Upper lobe of left lung (tissue), 6 donors: ENCODE measurements at regions not wholly inside any gene's neighbourhood (a gene's known extent, or its start where the extent isn't known, plus 50 kb on each side); places are given as distances from the start of the nearest gene placed in this dataset.
"Not testable (repeated sequence)": the region's sequence is repeated elsewhere in the genome, so short reads cannot be mapped to it uniquely, and the experiment has no call there.

Experiments
- ATAC-seq, 2 donors: fragments of 200-7000 bp; cut with Tn5 transposase; one replicate each; pipeline ENCODE4 v1.9.1; 2022; ENCODE audit warnings: mild to moderate bottlenecking in 2 of 2, moderate library complexity in 2 of 2; ENCODE audit not compliant: low FRiP score in 2 of 2
- DNase-seq, 2 donors: peaks; one replicate each; pipeline ENCODE4 v3.0.0-alpha.2; 2019 to 2020
- H3K27ac ChIP-seq, 4 donors: fragments of 200-600 bp; sonication (generic); one replicate each; pipeline ENCODE4 v1.5.1; 2016 to 2019
- H3K27me3 ChIP-seq, 4 donors: fragments of 200-600 bp; sonication (generic); one replicate each; pipeline ENCODE4 v1.5.1; 2017 to 2019
- H3K36me3 ChIP-seq, 4 donors: fragments of 200-600 bp; sonication (generic); one replicate each; pipeline ENCODE4 v1.5.1; 2016 to 2019
- H3K4me1 ChIP-seq, 4 donors: fragments of 200-600 bp; sonication (generic); one replicate each; pipeline ENCODE4 v1.5.1; 2018 to 2019
- H3K4me3 ChIP-seq, 4 donors: fragments of 200-600 bp; sonication (generic); one replicate each; pipeline ENCODE4 v1.5.1; 2017 to 2019; ENCODE audit warnings: mild to moderate bottlenecking in 2 of 4, moderate library complexity in 1 of 4
- H3K9me3 ChIP-seq, 4 donors: fragments of 200-600 bp; sonication (generic); one replicate each; pipeline ENCODE4 v1.5.1; 2018 to 2019
- EP300 ChIP-seq, 4 donors: sonication (generic); formaldehyde crosslinking; IDR thresholded peaks; one replicate each; pipeline ENCODE4 v1.5.1; 2017; ENCODE audit warnings: antibody characterized with exemption in 4 of 4, control low read depth in 2 of 4
- POLR2A ChIP-seq, 4 donors: fragments of 450-650 bp; IDR thresholded peaks; one replicate each; pipeline ENCODE4 v1.5.1; 2016 to 2017; ENCODE audit warnings: antibody characterized with exemption in 4 of 4, mild to moderate bottlenecking in 2 of 4
- POLR2AphosphoS5 ChIP-seq, 2 donors: sonication (generic); formaldehyde crosslinking; IDR thresholded peaks; one replicate each; pipeline ENCODE4 v1.5.1; 2017; ENCODE audit warnings: antibody characterized with exemption in 2 of 2
- WGBS, 2 donors: methylation state at CpG; one replicate each; pipeline ENCODE4 v1.1.5; 2017 to 2018; 5-methylcytosine and 5-hydroxymethylcytosine counted together
- TF ChIP-seq, protein P1 (sequence below), 6 experiments: fragments of 450-650 bp in 4 of 6; fragments of 200-600 bp in 2 of 6; sonication (generic) in 2 of 6; IDR thresholded peaks; one replicate each; pipeline ENCODE4 v1.5.1; 2016 to 2019; ENCODE audit warnings: antibody characterized with exemption in 6 of 6
- donor health status: DM: no; HTN: no; CAD: no; lungs with moderate emphysema.
- donor health status: DM: no; HTN: yes; CAD: no; lungs with severe emphysema.

DNA sequence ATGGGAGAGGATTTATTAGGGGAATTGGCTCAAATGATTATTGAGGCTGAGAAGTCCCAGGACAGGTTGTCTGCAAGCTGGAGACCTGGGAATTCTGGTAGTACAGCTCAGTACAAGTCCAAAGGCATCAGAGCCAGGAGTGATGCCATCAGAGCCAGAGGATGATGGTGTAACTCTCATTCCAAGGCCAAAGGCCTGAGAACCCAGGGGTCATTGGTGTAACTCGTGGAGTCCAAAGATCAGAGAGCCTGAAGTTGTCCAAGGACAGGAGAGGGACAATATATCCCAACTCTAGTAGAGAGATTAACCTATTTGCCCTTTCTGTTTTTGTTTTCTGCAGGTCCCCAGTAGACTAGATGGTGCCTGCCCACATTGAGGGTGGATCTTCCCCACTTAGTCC lies 134.3 kb downstream of the MAP3K21 start:
- Histone ChIP-seq H3K27me3 (no peaks in the 10 kb centered on the region), H3K36me3 (no peaks in the 10 kb centered on the region), H3K27ac (no peak overlapping the region), H3K9me3 (no peaks in the 10 kb centered on the region), H3K4me1 (no peaks in the 10 kb centered on the region), H3K4me3 (no peak overlapping the region)
- no peak for TF ChIP-seq EP300 (IDR thresholded peaks at IDR 0.05)
- no peak for TF ChIP-seq POLR2A (IDR thresholded peaks at IDR 0.05)
- TF ChIP-seq POLR2AphosphoS5 (IDR thresholded peaks at IDR 0.05), result no peak
- WGBS, 2 donors, result 38 to 72% methylated on average over 1 of the region's 1 CpG
- DNase-seq (no peak), ATAC-seq (no peak)

DNA sequence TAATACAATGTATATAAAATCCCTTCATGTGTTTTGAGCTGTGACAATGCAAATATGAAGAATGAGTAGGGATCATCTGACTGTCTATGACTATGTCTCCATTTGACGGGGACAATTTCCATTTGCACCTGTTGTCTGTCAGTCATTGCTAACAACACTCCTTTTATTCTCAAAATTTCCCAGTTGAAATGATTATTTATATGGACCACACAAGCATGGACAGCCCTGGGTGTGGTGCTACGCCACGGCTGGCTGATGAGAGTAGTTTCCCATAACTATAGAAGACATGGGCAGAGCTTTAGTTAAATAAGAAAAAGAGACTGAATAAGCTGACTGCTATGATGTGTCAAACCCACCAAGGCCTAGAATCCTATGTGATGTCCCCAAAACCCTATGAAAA lies 135.8 kb downstream of the MAP3K21 start:
- Histone ChIP-seq H3K4me1 (no peaks in the 10 kb centered on the region), H3K4me3 (no peak overlapping the region), H3K27me3 (no peaks in the 10 kb centered on the region), H3K27ac (no peak overlapping the region), H3K9me3 (no peaks in the 10 kb centered on the region), H3K36me3 (no peaks in the 10 kb centered on the region)
- DNase-seq, result no peak
- 83 to 90% methylated on average over 3 of the region's 3 CpGs for WGBS, 2 donors
- ATAC-seq, result no peak
- no peak for TF ChIP-seq EP300 (IDR thresholded peaks at IDR 0.05)
- TF ChIP-seq POLR2AphosphoS5 (IDR thresholded peaks at IDR 0.05), result no peak
- TF ChIP-seq POLR2A (IDR thresholded peaks at IDR 0.05), result no peak
- TF ChIP-seq, protein P1, sequence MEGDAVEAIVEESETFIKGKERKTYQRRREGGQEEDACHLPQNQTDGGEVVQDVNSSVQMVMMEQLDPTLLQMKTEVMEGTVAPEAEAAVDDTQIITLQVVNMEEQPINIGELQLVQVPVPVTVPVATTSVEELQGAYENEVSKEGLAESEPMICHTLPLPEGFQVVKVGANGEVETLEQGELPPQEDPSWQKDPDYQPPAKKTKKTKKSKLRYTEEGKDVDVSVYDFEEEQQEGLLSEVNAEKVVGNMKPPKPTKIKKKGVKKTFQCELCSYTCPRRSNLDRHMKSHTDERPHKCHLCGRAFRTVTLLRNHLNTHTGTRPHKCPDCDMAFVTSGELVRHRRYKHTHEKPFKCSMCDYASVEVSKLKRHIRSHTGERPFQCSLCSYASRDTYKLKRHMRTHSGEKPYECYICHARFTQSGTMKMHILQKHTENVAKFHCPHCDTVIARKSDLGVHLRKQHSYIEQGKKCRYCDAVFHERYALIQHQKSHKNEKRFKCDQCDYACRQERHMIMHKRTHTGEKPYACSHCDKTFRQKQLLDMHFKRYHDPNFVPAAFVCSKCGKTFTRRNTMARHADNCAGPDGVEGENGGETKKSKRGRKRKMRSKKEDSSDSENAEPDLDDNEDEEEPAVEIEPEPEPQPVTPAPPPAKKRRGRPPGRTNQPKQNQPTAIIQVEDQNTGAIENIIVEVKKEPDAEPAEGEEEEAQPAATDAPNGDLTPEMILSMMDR (IDR thresholded peaks at IDR 0.05), result no peak

DNA sequence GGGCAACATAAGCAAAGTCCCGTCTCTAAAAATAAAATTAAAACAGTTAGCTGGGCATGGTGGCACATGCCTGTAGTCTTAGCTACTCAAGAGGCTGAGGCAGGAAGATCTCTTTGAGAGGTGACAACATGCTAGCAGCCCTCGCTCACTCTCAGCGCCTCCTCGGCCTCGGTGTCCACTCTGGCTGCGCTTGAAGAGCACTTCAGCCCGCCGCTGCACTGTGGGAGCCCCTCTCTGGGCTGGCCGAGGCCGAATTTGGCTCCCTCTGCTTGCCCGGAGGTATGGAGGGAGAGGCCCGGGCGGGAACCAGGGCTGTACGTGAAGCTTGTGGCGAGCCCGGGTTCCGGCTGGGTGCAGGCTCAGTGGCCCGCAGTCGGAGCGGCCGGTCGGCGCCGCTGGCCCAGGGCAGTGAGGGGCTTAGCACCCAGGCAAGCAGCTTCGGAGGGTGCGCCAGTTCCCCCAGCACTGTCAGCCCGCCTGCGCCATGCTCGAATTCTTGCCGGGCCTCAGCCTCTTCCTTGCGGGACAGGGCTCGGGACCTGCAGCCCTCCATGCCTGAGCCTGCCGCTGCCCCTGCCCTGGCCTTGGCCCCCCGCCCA lies 138.3 kb downstream of the MAP3K21 start:
- H3K27me3 ChIP-seq, result no peaks in the 10 kb centered on the region
- DNase-seq (peak in 1 of 2 donors; percentile 79), ATAC-seq (peak in 1 of 2 donors; percentile 26)
- no peaks in the 10 kb centered on the region for H3K36me3 ChIP-seq
- 90 to 94% methylated on average over 16 to 30 of the region's 34 CpGs for WGBS, 2 donors
- H3K4me1 ChIP-seq, result no peaks in the 10 kb centered on the region
- H3K4me3 ChIP-seq, result no peak overlapping the region
- no peak overlapping the region for H3K27ac ChIP-seq
- no peak for TF ChIP-seq POLR2A (IDR thresholded peaks at IDR 0.05)
- no peaks in the 10 kb centered on the region for H3K9me3 ChIP-seq

DNA sequence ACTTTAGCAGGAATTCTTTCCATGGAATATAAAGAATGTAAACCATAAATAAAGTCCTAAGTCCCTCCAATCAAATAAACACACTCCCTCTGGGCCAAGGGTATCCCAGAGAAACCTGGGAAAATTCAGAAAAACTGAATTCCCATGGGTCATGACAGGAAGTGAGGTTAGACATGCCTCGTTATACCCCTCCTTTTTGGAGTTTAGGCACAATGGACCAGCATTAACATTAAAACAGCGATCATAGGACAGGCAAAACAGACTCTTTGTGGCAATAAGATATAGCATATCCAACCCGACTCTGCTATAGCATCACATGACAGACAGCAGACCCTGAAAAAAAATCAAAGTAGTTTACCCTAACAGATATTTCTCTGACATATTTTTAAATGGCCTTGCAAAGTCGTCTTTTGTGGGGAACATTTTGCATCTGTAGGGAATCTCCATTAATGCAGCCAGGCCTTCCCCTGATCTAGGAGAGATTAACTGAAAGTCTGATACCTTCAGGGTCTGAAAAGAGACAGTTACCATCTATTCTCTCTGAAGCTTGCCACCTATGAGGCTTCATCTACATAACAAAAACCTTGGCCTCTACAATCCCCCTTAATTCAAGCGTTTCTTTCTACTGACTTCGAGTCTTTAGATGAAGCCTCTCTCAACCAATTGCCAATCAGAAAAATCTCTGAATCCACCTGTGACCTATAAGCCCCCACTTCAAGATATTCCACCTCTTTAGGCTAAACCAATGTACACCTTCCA lies 143.0 kb upstream of the KCNK1 start:
- ATAC-seq (no peak), DNase-seq (no peak)
- Histone ChIP-seq H3K36me3 (no peaks in the 10 kb centered on the region), H3K9me3 (no peaks in the 10 kb centered on the region), H3K27me3 (no peaks in the 10 kb centered on the region), H3K4me1 (no peaks in the 10 kb centered on the region), H3K27ac (no peak overlapping the region), H3K4me3 (no peak overlapping the region)
- TF ChIP-seq POLR2A (IDR thresholded peaks at IDR 0.05) (no peak), EP300 (IDR thresholded peaks at IDR 0.05) (no peak), POLR2AphosphoS5 (IDR thresholded peaks at IDR 0.05) (no peak)
- TF ChIP-seq, protein P1 (IDR thresholded peaks at IDR 0.05), result no peak
- WGBS, 2 donors, result 64 to 66% methylated on average over 6 of the region's 6 CpGs

DNA sequence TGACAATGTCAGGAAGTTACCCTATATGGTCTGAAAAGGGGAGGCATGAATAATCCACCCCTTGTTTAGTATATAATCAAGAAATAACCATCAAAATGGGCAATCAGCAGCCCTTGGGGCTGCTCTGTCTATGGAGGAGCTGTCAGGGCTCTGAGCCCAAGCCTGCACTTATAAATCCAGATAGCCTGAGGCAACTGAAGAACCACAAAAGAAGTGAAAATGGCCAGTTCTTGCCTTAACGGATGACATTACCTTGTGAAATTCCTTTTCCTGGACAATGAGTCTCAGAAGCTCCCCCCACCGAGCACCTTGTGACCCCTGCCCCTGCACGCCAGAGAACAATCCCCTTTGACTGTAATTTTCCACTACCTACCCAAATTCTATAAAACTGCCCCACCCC lies 142.1 kb upstream of the KCNK1 start:
- DNase-seq, result not testable (repeated sequence)
- 89 to 93% methylated on average over 3 of the region's 3 CpGs for WGBS, 2 donors

DNA sequence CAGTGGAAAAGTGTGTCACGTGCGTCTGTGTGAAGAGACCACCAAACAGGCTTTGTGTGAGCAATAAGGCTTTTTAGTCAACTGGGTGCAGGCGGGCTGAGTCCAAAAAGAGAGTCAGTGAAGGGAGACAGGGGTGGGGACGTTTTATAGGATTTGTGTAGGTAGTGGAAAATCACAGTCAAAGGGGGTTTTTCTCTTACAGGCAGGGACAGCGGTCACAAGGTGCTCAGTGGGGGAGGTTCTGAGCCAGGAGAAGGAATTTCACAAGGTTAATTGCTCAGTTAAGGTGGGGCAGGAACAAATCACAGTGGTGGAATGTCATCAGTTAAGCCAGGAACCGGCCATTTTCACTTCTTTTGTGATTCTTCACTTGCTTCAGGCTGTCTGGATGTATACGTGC lies 141.1 kb upstream of the KCNK1 start:
- H3K36me3 ChIP-seq, H3K4me1 ChIP-seq: not testable (repeated sequence)
- 66 to 69% methylated on average over 7 of the region's 7 CpGs for WGBS, 2 donors

More for the DNA sequence above, 142.1 kb upstream of the KCNK1 start:
- not testable (repeated sequence) for H3K36me3 ChIP-seq, H3K4me1 ChIP-seq, H3K27me3 ChIP-seq, H3K27ac ChIP-seq, H3K4me3 ChIP-seq, H3K9me3 ChIP-seq, ATAC-seq

More for the DNA sequence above, 141.1 kb upstream of the KCNK1 start:
- not testable (repeated sequence) for H3K4me3 ChIP-seq, H3K27me3 ChIP-seq, ATAC-seq, H3K27ac ChIP-seq, H3K9me3 ChIP-seq, DNase-seq
